BLaER1 treated with 17β-estradiol and CSF1 and Interleukin-3, amounts not matched to agents 10 nM and 100 nM (cell line): ENCODE measurements at regions not wholly inside any gene's neighbourhood (a gene's known extent, or its start where the extent isn't known, plus 50 kb on each side); places are given as distances from the start of the nearest gene placed in this dataset.

ENCODE experiments used
- H3K27ac ChIP-seq, 11 experiments: shearing (Covaris generic); formaldehyde crosslinking; 2 replicates each; pipeline ENCODE4 v1.8.1; 2022
- H3K27me3 ChIP-seq, 11 experiments: shearing (Covaris generic); formaldehyde crosslinking; 2 replicates each; pipeline ENCODE4 v1.8.1; 2022
- H3K36me3 ChIP-seq, 11 experiments: shearing (Covaris generic); formaldehyde crosslinking; 2 replicates each; pipeline ENCODE4 v1.8.1; 2022
- H3K4me1 ChIP-seq, 10 experiments: shearing (Covaris generic); formaldehyde crosslinking; 2 replicates each; pipeline ENCODE4 v1.8.1; 2022
- H3K4me2 ChIP-seq, 11 experiments: shearing (Covaris generic); formaldehyde crosslinking; 2 replicates each; pipeline ENCODE4 v1.8.1; 2022
- H3K4me3 ChIP-seq, 10 experiments: shearing (Covaris generic); formaldehyde crosslinking; 2 replicates each; pipeline ENCODE4 v1.8.1; 2022
- H3K9ac ChIP-seq, 11 experiments: shearing (Covaris generic); formaldehyde crosslinking; 2 replicates each; pipeline ENCODE4 v1.8.1; 2022
- H3K9me3 ChIP-seq, 11 experiments: shearing (Covaris generic); formaldehyde crosslinking; replicated peaks in 1 of 11; 2 replicates each; pipeline ENCODE4 v1.8.1; 2022
- H4K20me1 ChIP-seq, 11 experiments: shearing (Covaris generic); formaldehyde crosslinking; 2 replicates each; pipeline ENCODE4 v1.8.1; 2022
- Cebpa-rat ChIP-seq, 11 experiments: shearing (Covaris generic); IDR thresholded peaks; 2 replicates each; pipeline ENCODE4 v1.8.1; 2022

DNA sequence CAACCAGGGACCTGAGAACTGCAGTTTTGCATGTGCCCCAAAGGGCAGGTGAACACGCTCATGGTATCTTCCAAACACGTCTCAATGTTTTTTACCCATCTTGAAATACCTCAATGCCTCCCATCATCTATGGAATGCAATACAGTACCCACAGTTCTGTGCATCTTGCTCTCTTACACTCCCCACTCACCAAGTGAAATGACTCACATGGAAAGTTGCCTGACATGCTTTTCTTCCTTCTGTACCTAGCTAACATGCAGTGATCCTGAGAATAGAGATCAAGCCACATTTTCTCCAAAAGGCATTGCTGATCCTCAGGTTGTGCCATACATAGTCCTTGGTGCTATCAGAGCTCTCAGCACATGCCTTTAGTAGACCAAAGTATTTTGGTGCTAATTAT lies 373.9 kb downstream of the GPD2 start:
- no peaks in the 10 kb centered on the region for H3K36me3 ChIP-seq
- no peak overlapping the region for H3K27ac ChIP-seq
- H3K4me1 ChIP-seq: no peaks in the 10 kb centered on the region
- no peak for TF ChIP-seq Cebpa-rat (IDR thresholded peaks at IDR 0.05)
- H4K20me1 ChIP-seq: no peaks in the 10 kb centered on the region
- no peak overlapping the region for H3K4me2 ChIP-seq
- H3K9me3 ChIP-seq: peaks cover 0 to 7% (median 0%) of the 10 kb centered on the region in 11 experiments; a peak in 1 of 22 replicates
- H3K4me3 ChIP-seq: no peak overlapping the region
- H3K9ac ChIP-seq: no peak overlapping the region
- H3K27me3 ChIP-seq: no peaks in the 10 kb centered on the region

DNA sequence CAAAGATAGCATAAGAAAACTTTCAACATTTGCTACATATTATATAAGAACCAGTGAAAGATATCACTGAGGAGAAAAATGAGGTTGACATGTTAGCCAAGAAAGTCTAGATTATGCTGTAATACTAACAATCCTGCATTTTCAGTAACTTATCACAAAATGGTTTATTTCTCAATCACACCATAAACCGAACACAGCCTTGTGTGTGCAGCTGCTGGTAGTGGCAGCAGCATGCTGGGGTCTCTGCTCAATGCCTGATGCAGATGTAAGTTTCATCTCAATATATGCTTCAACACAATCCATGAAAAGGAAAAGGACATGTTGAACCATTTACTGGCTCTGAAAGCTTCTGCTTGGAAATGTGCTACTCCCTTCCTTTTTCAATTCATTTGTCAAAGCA lies 376.3 kb downstream of the GPD2 start:
- H3K4me2 ChIP-seq: no peak overlapping the region
- H4K20me1 ChIP-seq: no peaks in the 10 kb centered on the region
- no peaks in the 10 kb centered on the region for H3K27me3 ChIP-seq
- H3K9ac ChIP-seq: no peak overlapping the region
- no peak overlapping the region for H3K4me3 ChIP-seq
- no peaks in the 10 kb centered on the region for H3K9me3 ChIP-seq
- no peak overlapping the region for H3K27ac ChIP-seq
- no peaks in the 10 kb centered on the region for H3K36me3 ChIP-seq
- no peak for TF ChIP-seq Cebpa-rat (IDR thresholded peaks at IDR 0.05)
- no peaks in the 10 kb centered on the region for H3K4me1 ChIP-seq

DNA sequence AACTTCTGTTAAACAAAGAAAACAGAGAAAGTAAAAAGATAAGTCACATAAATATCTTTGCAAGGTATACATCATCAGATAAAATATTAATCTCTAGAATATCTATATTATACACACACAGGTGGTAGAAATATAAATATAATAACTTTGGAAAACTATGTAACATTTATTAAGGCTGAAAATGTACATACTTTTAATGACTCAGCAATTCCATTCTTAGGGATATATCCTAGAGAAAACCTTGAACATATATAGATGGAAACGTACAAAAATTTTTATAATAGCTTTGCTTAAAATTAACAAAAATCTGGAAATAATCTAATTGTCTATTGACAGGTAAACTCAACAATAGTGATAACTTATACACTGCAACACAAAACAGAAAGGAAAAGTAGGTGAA lies 381.3 kb downstream of the GPD2 start:
- Histone ChIP-seq H3K9ac (no peak overlapping the region), H3K4me2 (no peak overlapping the region), H3K9me3 (no peaks in the 10 kb centered on the region), H3K27me3 (no peaks in the 10 kb centered on the region), H3K4me3 (no peak overlapping the region), H3K36me3 (no peaks in the 10 kb centered on the region), H4K20me1 (no peaks in the 10 kb centered on the region), H3K4me1 (no peaks in the 10 kb centered on the region), H3K27ac (no peak overlapping the region)
- no peak for TF ChIP-seq Cebpa-rat (IDR thresholded peaks at IDR 0.05)

DNA sequence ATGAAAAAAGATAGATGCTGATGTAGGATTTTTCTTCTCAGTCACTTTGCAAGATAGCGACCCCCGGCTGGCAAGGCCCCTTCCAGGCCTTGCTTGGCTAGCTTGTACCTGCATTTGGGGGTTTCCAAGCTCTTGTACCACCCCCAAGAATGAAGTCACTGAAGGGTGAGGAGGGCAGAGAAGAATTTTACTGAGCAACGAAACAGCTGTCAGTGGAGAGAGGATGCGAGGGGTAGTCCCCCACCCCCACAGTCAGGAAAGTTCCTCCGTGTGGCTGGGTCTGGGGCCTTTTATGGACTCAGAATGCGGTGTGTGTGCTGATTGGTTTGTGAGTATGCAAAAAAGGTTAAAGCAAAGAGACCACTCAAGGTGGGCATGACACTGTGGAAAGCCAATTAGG lies 382.0 kb downstream of the GPD2 start:
- Histone ChIP-seq H3K27me3 (no peaks in the 10 kb centered on the region), H3K4me1 (no peaks in the 10 kb centered on the region), H3K4me2 (no peak overlapping the region)

GRCh38 chr2:156818944-156819343 lies 382.8 kb downstream of the GPD2 start:
- no peak for TF ChIP-seq Cebpa-rat (IDR thresholded peaks at IDR 0.05)
- H4K20me1 ChIP-seq: no peaks in the 10 kb centered on the region

More for the DNA sequence above, 382.0 kb downstream of the GPD2 start:
- H4K20me1 ChIP-seq: no peaks in the 10 kb centered on the region
- no peaks in the 10 kb centered on the region for H3K36me3 ChIP-seq
- H3K27ac ChIP-seq: no peak overlapping the region
- H3K9me3 ChIP-seq: no peaks in the 10 kb centered on the region
- no peak for TF ChIP-seq Cebpa-rat (IDR thresholded peaks at IDR 0.05)
- H3K4me3 ChIP-seq: no peak overlapping the region
- H3K9ac ChIP-seq: no peak overlapping the region

DNA sequence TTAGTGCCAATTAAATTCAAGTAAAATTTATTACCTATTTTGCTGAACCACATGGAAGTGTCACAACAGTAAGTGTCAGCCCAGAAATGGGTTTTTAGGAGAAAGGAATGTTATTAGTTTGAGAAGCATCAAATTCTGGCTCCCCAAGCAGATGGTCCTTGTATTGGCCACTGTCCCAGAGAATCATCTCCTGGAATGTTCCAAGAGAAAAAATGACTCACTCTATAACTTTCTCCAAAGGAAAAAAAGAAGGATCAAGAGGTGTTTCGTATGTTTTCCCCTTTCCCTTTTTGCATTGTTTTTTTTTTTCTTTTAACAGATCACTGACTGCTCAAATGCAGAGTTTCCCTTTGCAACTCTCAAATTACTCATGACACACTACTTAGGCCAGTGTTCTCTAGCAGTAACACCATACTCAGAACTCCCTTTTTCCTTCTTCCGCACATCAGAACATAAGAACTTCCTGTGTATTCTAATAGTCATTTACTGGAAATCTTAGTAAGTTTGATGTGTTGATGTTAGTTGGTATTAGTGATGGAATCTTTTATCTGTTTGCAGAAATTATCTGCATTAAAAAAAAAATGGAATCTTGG lies 390.3 kb downstream of the GPD2 start:
- Histone ChIP-seq H3K27ac (no peak overlapping the region), H3K9ac (no peak overlapping the region), H3K27me3 (no peaks in the 10 kb centered on the region), H3K4me1 (no peaks in the 10 kb centered on the region), H3K9me3 (peaks cover 0 to 11% (median 0%) of the 10 kb centered on the region in 11 experiments; a peak in 10 of 22 replicates), H3K4me3 (no peak overlapping the region), H3K4me2 (no peak overlapping the region), H3K36me3 (no peaks in the 10 kb centered on the region), H4K20me1 (no peaks in the 10 kb centered on the region)
- TF ChIP-seq Cebpa-rat (IDR thresholded peaks at IDR 0.05): no peak

More at GRCh38 chr2:156818944-156819343, 382.8 kb downstream of the GPD2 start:
- H3K27me3 ChIP-seq: no peaks in the 10 kb centered on the region
- no peak overlapping the region for H3K4me3 ChIP-seq
- no peaks in the 10 kb centered on the region for H3K36me3 ChIP-seq
- H3K9ac ChIP-seq: no peak overlapping the region
- no peak overlapping the region for H3K27ac ChIP-seq
- H3K9me3 ChIP-seq: no peaks in the 10 kb centered on the region
- H3K4me2 ChIP-seq: no peak overlapping the region
- no peaks in the 10 kb centered on the region for H3K4me1 ChIP-seq

DNA sequence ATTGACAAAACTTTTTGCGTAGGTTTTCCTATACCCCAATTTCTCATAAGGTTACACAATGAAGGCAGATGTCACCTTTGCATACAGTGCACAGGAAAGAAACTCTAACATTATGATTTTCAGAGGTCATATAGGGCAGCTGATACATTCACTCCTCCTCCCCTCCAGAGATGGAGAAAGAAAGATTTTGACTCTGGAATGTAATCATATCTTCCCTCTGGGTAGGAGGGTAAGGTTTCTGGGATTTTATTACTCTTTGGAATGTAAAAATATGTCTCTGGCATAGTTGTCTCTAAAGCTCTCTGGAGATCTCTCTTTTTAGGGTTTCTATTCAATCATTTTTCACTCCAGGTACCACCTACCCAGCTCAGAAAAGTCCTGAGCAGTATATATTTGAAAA lies 398.3 kb downstream of the GPD2 start:
- Histone ChIP-seq H3K27ac (no peak overlapping the region), H3K4me1 (no peaks in the 10 kb centered on the region), H4K20me1 (no peaks in the 10 kb centered on the region), H3K9ac (no peak overlapping the region), H3K4me3 (no peak overlapping the region), H3K27me3 (no peaks in the 10 kb centered on the region), H3K9me3 (no peaks in the 10 kb centered on the region), H3K36me3 (no peaks in the 10 kb centered on the region), H3K4me2 (no peak overlapping the region)
- no peak for TF ChIP-seq Cebpa-rat (IDR thresholded peaks at IDR 0.05)

- no peak for TF ChIP-seq Cebpa-rat (IDR thresholded peaks at IDR 0.05)
- H3K27me3 ChIP-seq: no peaks in the 10 kb centered on the region
- no peak overlapping the region for H3K27ac ChIP-seq
- no peak overlapping the region for H3K4me3 ChIP-seq
- H3K9ac ChIP-seq: no peak overlapping the region
- no peak overlapping the region for H3K4me2 ChIP-seq
- no peaks in the 10 kb centered on the region for H3K36me3 ChIP-seq
- H4K20me1 ChIP-seq: no peaks in the 10 kb centered on the region
- H3K9me3 ChIP-seq: no peaks in the 10 kb centered on the region
- H3K4me1 ChIP-seq: no peaks in the 10 kb centered on the region
These were observed 401.6 kb downstream of the GPD2 start for GRCh38 chr2:156837635-156838370.

DNA sequence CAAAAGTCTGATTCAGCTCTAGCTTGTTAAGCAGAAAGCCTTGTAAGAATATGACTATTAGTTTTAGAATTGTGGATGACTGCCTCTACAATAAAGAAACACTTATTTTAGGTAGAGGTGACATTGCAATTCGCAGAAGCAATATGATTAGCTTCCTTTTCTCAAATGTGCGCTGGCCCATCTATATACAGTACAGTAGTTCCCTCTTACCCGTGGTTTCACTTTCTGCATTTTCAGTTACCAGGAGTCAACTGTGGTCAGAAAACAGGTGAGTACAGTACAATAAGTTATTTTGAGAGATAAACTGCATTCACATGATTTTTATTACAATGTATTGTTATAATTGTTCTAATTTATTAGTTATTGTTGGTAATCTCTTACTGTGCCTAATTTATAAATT lies 405.1 kb downstream of the GPD2 start:
- H4K20me1 ChIP-seq: no peaks in the 10 kb centered on the region
- no peaks in the 10 kb centered on the region for H3K9me3 ChIP-seq
- H3K27me3 ChIP-seq: no peaks in the 10 kb centered on the region
- TF ChIP-seq Cebpa-rat (IDR thresholded peaks at IDR 0.05): no peak
- H3K4me2 ChIP-seq: no peak overlapping the region
- no peaks in the 10 kb centered on the region for H3K36me3 ChIP-seq
- no peaks in the 10 kb centered on the region for H3K4me1 ChIP-seq
- no peak overlapping the region for H3K9ac ChIP-seq
- H3K27ac ChIP-seq: no peak overlapping the region
- H3K4me3 ChIP-seq: no peak overlapping the region
